GM18505 (cell line): ENCODE measurements at regions not wholly inside any gene's neighbourhood (a gene's known extent, or its start where the extent isn't known, plus 50 kb on each side); places are given as distances from the start of the nearest gene placed in this dataset.

Experiments
- ATAC-seq: cut with Tn5 transposase; IDR thresholded peaks from one replicate; pipeline ENCODE4 v1.9.1; 2021; ENCODE audit not compliant: unreplicated experiment
- POLR2A ChIP-seq: IDR thresholded peaks from 4 replicates; pipeline ENCODE4 v1.6.1; 2011; ENCODE audit warnings: borderline replicate concordance; ENCODE audit not compliant: insufficient read depth, insufficient read length; ENCODE audit errors: extremely low read depth

DNA sequence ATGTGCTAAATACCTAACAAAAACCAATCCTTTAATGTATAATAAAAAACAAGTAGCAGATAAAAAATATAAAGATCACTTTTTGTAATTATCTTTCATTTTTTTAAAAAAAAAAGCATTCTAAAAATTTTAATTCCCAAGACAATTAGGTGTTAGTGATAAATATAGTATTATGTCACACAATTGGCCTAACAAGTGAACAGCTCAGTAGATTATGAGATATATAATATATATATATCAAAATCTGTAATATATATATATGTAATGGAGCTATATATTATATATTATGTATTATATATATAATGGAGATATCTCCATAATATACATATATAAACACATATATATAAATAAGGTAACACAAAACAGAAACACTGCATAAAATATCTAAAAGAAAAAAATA is 1531.1 kb upstream of the MIR17HG start:
- TF ChIP-seq POLR2A: no peak
- no peak for ATAC-seq

DNA sequence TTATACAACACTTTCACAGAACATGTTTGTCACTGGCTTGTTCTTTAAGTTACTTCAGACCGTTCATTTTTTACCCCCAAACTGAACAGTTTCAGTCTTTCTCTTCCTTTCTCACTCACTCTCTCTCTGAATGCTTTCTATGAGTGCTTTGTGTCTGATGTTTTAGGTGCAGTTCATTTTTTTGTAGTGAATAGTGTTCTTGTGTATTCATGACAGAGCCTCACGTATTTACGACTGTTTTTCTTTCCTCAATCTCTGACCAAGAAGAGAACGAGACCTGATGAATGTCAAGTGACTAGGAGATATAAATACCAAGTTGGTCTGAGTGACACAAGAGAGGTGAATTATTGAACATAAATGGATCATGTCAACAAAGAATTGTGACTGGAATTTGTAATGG is 1525.0 kb upstream of the MIR17HG start:
- no peak for TF ChIP-seq POLR2A
- ATAC-seq: no peak

DNA sequence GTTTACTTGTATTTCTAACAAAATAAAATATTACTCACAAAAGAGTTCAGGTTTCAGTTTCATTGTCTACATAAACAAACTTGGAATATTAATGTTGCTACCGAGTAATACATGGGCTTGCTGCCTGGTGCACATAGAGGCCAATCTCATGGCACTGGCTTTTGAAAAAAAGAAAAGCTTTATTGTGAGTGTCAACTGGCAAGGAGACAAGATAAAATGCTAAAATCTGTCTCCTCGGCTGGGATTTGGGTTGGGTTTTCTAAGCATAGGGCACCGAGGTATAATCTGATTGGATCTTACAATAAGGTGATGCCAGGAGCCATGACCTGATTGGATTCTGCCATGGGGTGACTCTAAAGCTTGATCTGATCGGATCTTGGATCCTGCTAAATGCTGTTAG is 1519.9 kb upstream of the MIR17HG start:
- TF ChIP-seq POLR2A: no peak

DNA sequence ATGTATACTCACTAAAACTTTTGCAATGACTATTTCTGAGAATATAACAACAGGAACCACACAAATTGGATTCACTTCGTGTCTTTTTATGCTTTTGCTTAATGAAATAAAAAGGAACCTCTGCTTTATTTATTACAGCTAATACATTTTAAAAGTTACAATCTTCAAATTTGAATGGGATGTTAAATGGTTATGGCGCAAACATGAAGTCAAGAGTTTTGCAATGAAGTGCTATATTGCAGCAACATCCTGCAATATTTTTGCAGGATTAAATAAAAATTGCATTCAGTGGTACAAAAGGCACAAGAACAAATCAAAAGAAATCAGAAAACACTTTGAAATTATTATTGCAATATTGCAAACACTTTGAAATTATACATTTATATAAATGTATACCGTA is 1519.0 kb upstream of the MIR17HG start:
- ATAC-seq: no peak
- TF ChIP-seq POLR2A: no peak

More for the DNA sequence above, 1519.9 kb upstream of the MIR17HG start:
- no peak for ATAC-seq

DNA sequence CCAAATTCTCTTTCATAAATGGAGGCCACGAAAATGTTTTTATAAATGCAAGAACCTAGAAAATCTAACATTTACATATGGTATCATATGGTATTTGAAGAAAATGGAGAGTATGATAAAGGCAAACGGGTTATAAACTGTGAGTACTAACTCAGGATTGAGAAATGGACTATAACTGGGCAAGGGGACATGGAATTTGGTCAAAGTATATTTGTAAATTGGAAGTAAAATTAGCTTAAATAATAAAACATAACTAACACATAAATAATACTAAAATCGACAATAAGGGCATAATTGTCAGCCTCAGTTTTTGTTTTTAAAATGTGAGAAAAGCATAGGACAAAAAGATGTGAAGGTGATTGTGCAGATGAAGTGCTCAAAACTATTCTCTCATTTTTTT is 1516.3 kb upstream of the MIR17HG start:
- no peak for ATAC-seq
- no peak for TF ChIP-seq POLR2A

DNA sequence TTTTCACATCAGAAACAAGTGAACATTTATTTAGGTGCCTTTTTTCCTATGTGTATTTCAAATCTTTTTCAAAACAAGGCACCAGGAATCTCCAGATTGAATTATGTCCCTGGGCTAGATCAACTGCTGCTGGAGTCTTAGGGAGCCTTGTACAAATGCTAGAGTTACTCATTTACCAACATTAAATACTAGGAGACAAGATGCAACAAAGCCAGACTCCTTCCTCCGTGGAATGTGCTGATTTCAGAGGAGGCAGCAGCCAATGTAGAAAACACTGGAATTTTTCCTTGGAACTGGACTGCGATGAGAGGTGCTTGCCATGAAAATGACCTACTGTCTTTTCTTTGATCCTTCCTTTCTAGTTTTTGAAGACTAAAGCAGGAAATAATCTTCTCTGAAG is 1514.7 kb upstream of the MIR17HG start:
- TF ChIP-seq POLR2A: no peak

DNA sequence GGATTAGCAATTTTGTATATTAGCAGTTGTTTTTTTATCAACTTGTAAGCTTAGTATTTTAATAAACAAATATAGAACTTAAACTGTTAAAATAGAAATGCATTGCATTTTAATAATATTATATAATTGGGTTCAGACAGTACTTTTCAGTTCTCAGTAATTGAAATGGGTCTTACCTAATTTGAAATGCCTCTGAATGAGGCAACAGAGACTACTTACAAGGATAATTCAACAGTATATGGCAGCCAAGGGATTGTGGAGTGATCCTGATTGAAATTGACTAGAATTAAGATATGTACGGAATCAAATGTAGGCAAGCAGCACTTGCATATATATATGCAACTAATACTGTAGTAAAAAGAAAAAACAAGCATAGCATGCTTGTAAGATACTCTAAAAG is 1503.9 kb upstream of the MIR17HG start:
- TF ChIP-seq POLR2A: no peak
- ATAC-seq: no peak

More for the DNA sequence above, 1514.7 kb upstream of the MIR17HG start:
- no peak for ATAC-seq

DNA sequence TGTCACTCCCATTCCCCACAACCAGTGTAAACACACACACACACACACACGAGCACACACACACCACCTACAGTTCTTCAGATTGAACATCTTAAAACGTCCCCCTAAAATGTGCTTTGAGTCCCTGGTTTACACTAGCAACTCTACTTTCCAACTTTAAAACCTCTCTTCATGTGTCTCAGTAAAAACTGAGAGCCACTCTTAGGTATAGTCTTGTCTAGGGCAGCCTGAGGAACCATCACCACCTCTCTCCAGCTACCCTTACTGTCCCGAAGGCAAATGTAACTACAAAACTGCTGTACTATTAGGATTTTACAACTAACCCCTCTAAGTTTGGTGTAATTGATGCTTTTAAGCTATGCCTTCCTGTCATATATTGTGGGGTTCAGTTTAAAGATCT is 1501.6 kb upstream of the MIR17HG start:
- TF ChIP-seq POLR2A: no peak
- no peak for ATAC-seq

DNA sequence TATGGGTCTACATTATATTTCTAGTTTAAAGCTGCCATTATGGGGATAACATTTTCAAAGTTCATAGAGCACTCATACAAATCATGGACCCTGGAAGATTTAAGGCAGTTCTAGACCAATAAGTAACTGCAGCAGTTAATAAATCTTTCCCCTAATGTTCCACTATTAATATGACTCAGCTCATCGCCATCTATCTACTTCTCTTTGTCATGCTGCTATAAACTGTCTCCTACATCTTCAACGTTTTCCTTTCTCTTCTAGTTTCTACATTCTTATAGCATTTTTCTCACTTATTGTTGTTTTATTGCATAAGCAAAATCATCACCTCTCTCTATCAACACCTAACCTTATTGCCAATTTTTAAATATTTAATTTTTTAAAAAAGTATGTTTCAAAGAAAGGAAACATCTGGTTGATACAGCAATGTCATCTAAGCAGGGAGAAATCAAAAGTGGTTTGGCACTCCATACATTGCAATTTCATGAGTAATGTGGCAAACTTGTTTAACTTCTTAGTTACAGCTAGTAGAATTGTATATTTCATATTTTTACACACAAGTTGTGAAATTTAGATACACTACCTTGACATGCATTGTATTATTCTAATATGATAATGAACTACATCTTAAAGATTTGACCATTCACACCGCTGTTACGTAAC is 1500.4 kb upstream of the MIR17HG start:
- no peak for TF ChIP-seq POLR2A
- ATAC-seq: no peak

DNA sequence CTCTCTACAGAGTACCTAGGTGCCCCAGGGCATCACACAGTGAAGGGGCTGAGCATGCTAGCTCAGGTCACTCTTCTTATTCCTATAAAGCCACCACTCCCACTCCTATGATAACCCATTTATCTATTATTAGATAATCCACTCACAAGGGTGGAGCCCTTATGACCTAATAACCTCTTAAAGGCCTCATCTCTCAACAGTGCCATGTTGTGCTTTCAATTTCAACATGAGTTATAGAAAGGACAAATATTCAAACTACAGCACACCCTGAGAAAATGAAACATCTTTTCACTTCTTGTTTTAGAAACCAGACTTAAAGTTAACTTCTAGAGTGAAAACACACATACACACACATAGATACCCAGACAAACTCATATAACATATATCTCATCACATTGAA is 1494.9 kb upstream of the MIR17HG start:
- ATAC-seq: no peak
- TF ChIP-seq POLR2A: no peak

DNA sequence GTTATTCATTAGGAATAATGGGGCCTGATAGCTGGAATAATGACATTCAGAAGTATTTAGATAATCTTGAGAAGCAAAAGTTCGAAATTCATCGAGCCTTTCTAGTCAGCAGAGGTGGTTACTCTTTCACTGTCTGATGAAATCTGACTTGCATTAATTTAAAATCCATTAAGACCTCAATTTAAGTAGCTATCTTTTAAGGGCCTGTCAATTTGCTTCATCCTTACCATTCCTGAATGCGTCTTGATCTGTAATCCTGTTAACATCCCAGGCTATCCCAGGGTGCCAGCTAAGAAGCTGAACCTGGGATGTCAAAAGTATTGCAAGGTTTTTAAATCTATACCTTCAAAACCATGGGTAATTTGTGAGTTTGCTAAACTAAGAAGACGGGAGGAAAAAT is 1491.0 kb upstream of the MIR17HG start:
- no peak for TF ChIP-seq POLR2A
- no peak for ATAC-seq

DNA sequence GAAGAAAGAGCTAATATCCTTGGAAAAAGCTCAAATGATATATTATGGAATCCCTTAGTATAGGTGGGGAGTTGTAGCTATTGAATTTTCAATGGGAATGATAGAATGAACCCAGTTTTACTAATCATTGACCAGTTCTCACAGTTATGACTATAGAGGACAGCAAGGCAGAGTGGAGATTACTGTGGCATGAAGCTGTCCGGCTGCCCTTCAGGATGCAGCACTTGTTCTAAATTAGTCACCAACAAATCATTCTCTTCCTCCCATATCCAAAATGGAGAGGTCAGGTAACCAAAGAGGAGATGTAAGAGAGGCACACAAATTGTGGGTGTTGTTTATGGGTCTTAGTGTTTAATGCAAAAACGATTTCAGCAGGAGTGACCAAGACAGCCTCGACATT is 1490.0 kb upstream of the MIR17HG start:
- TF ChIP-seq POLR2A: no peak
- ATAC-seq: no peak

DNA sequence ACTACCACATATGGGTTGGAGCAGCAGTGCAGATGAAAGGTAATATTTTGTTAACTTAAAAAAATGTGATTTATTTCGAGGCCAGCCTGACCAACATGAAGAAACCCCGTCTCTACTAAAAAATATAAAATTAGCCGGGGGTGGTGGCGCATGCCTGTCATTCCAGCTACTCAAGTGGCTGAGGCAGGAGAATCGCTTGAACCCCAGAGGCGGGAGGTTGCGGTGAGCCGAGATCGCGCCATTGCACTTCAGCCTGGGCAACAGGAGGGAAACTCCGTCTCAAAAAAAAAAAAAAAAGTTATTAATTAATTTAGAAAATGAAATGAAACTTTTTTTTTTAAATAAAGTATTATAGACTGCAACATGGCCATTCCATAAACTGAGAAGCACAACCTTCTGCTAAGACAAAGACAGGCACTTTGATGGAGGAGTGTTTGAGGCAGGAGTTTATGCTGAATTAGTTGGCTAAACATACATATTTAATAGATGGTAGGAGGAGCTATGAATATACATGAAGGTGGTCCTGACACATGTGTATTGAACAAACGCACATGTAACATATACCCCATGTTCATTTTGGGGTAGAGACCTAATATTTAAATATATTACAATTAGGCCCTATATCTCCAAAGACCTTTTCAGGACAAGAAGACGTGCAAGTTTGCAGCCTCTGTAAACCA is 1485.3 kb upstream of the MIR17HG start:
- no peak for ATAC-seq
- no peak for TF ChIP-seq POLR2A

DNA sequence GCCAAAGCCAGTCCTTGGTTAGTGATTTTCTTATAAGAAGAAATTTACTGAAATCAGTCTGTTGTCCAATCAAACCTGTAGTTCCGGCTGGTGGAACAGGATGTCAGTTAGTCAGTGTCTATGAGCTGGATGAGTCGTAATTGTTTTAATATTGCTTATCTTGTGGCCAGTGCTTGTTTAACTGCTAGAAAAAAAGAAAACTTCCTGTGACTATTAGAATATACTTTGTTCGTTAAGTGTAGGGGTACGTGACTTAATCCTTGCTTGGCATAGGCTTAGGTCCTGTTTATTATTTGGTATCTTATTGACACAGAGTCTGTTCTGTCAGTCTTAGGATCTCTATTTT is 1484.8 kb upstream of the MIR17HG start:
- no peak for ATAC-seq
- no peak for TF ChIP-seq POLR2A

DNA sequence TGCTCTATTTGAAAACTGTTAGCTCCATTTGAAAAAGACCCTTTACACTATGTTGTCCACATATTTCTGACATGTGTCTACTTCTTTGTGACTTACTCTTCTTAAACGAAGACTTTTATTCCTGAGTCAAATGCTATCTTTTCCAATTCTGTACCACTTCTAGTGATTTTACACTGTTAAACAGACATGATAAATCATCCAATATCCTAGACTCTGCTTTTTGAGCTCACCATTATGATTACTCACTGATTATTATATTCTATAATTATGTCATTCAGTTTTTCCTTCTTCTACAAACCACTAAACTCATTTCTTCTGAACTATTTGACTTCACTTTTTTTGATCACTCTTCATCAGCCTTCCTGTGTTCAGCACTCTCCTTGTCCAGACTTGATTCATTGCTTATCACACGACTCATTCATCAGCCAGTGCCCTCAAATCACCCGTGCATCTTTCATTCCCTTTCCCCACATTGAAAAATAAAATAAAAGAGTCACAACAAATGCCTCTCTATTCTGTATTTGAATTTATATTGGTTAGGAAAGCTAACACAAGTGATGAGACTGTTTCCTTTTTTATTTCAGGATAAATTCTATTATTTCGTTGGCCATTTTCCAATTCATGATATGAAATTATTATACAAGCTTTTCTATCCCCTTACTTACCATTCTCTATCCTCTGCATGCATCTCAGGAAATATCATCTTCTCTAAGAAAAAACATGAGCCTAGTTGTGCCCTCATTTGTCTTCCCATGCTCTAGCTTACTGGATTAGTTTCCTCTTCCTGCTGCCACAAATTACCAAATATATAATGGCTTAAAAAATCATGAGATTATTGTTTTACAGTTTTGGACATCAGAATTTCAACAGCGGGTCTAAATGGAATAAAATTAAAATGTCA is 1482.1 kb upstream of the MIR17HG start:
- ATAC-seq: no peak

DNA sequence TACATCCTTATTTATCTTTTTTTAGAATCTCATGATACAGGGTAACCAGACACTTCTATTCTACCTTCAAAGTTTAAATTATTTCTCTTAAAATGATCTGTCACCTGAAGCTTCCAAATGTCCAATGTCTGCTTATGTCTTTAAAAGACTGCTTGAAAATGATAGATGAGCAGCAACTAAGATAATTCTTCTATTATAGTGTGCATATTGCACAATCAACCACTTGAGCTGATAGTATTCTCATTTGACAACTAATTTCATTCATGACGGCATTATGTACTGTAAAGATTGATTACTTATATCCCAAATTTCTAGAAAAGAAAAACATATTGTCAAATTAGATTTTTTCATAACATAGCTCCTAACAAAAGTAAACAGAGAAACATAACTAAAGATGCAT is 1478.2 kb upstream of the MIR17HG start:
- TF ChIP-seq POLR2A: no peak
- ATAC-seq: no peak

More for the DNA sequence above, 1482.1 kb upstream of the MIR17HG start:
- TF ChIP-seq POLR2A: no peak
